ENCODE measurements at regions not wholly inside any gene's neighbourhood (a gene's known extent, or its start where the extent isn't known, plus 50 kb on each side); places are given as distances from the start of the nearest gene placed in this dataset.

GRCh38 chr14:43591776-43592175, 915.3 kb downstream of the FSCB start:
- Histone ChIP-seq H3K27me3 (no peaks in the 10 kb centered on the region), H3K4me1 (no peaks in the 10 kb centered on the region), H3K9me3 (no peaks in the 10 kb centered on the region), H3K4me3 (no peak overlapping the region), H3K36me3 (no peaks in the 10 kb centered on the region), H3K27ac (no peak overlapping the region)
- TF ChIP-seq POLR2A (IDR thresholded peaks at IDR 0.05) (no peak), POLR2AphosphoS5 (IDR thresholded peaks at IDR 0.05) (no peak), CTCF (IDR thresholded peaks at IDR 0.05) (no peak), EP300 (IDR thresholded peaks at IDR 0.05; ENCODE audit: low read depth) (no peak)
- no peak for DNase-seq
- in situ Hi-C loops (cut with MboI; ENCODE audit: low pct_ligation_motif_present in 1 of 4, low pct_unique_long_range_greater_than_20kb in 1 of 4, low sequenced_read_pairs in 3 of 4) (no loop called here), intact Hi-C loops (cut with DNase I; ENCODE audit: low total_unique reads) (no loop called here)
- WGBS, 2 donors (ENCODE audit: low coverage in 1 of 2) = 34 to 40% methylated on average over 1 to 3 of the region's 3 CpGs

- H3K27ac ChIP-seq = no peak overlapping the region
- H3K9me3 ChIP-seq = no peaks in the 10 kb centered on the region
- H3K27me3 ChIP-seq = no peaks in the 10 kb centered on the region
- H3K36me3 ChIP-seq = no peaks in the 10 kb centered on the region
- in situ Hi-C loops (cut with MboI; ENCODE audit: low pct_ligation_motif_present in 1 of 4, low pct_unique_long_range_greater_than_20kb in 1 of 4, low sequenced_read_pairs in 3 of 4) = no loop called here
- no peak overlapping the region for H3K4me3 ChIP-seq
- TF ChIP-seq EP300 (IDR thresholded peaks at IDR 0.05; ENCODE audit: low read depth) = no peak
- TF ChIP-seq CTCF (IDR thresholded peaks at IDR 0.05) = no peak
- no peak for TF ChIP-seq POLR2A (IDR thresholded peaks at IDR 0.05)
- no peak for TF ChIP-seq POLR2AphosphoS5 (IDR thresholded peaks at IDR 0.05)
- H3K4me1 ChIP-seq = no peaks in the 10 kb centered on the region
- WGBS, 2 donors (ENCODE audit: low coverage in 1 of 2) = 72 to 100% methylated on average over 1 to 3 of the region's 3 CpGs
- DNase-seq = no peak
- intact Hi-C loops (cut with DNase I; ENCODE audit: low total_unique reads) = no loop called here
Measured at GRCh38 chr14:43587183-43587582, 919.9 kb downstream of the FSCB start.

GRCh38 chr14:43579671-43580070, 927.4 kb downstream of the FSCB start:
- in situ Hi-C loops (cut with MboI; ENCODE audit: low pct_ligation_motif_present in 1 of 4, low pct_unique_long_range_greater_than_20kb in 1 of 4, low sequenced_read_pairs in 3 of 4) = no loop called here
- 40 to 63% methylated on average over 2 of the region's 2 CpGs for WGBS, 2 donors (ENCODE audit: low coverage in 1 of 2)
- no peaks in the 10 kb centered on the region for H3K27me3 ChIP-seq

GRCh38 chr14:43568022-43568421, 939.1 kb downstream of the FSCB start:
- H3K27me3 ChIP-seq = no peaks in the 10 kb centered on the region
- in situ Hi-C loops (cut with MboI; ENCODE audit: low pct_ligation_motif_present in 1 of 4, low pct_unique_long_range_greater_than_20kb in 1 of 4, low sequenced_read_pairs in 3 of 4) = no loop called here
- WGBS, 2 donors (ENCODE audit: low coverage in 1 of 2) = 32 to 62% methylated on average over 1 of the region's 1 CpG
- intact Hi-C loops (cut with DNase I; ENCODE audit: low total_unique reads) = no loop called here
- no peak overlapping the region for H3K27ac ChIP-seq
- H3K4me3 ChIP-seq = no peak overlapping the region
- DNase-seq = no peak
- H3K9me3 ChIP-seq = no peaks in the 10 kb centered on the region
- TF ChIP-seq POLR2AphosphoS5 (IDR thresholded peaks at IDR 0.05) (no peak), POLR2A (IDR thresholded peaks at IDR 0.05) (no peak), CTCF (IDR thresholded peaks at IDR 0.05) (no peak), EP300 (IDR thresholded peaks at IDR 0.05; ENCODE audit: low read depth) (no peak)
- H3K36me3 ChIP-seq = no peaks in the 10 kb centered on the region
- no peaks in the 10 kb centered on the region for H3K4me1 ChIP-seq

More at GRCh38 chr14:43579671-43580070, 927.4 kb downstream of the FSCB start:
- TF ChIP-seq POLR2AphosphoS5 (IDR thresholded peaks at IDR 0.05) (no peak), POLR2A (IDR thresholded peaks at IDR 0.05) (no peak), CTCF (IDR thresholded peaks at IDR 0.05) (no peak), EP300 (IDR thresholded peaks at IDR 0.05; ENCODE audit: low read depth) (no peak)
- no peak overlapping the region for H3K27ac ChIP-seq
- H3K4me1 ChIP-seq = no peaks in the 10 kb centered on the region
- no peak for DNase-seq
- no peaks in the 10 kb centered on the region for H3K36me3 ChIP-seq
- no peak overlapping the region for H3K4me3 ChIP-seq
- intact Hi-C loops (cut with DNase I; ENCODE audit: low total_unique reads) = no loop called here
- peaks cover 0 to 4% of the 10 kb centered on the region in 2 donors for H3K9me3 ChIP-seq
